GM12891 (cell line): ENCODE measurements at regions not wholly inside any gene's neighbourhood (a gene's known extent, or its start where the extent isn't known, plus 50 kb on each side); places are given as distances from the start of the nearest gene placed in this dataset.

Source experiments
- POLR2A ChIP-seq: IDR thresholded peaks from 2 replicates; pipeline ENCODE4 v1.6.1; 2011; ENCODE audit warnings: low read depth, low read length, control low read depth
- POLR2AphosphoS5 ChIP-seq: IDR thresholded peaks from 2 replicates; pipeline ENCODE4 v1.6.1; 2011; ENCODE audit warnings: low read depth, low read length, control low read depth
- POU2F2 ChIP-seq: IDR thresholded peaks from 2 replicates; pipeline ENCODE4 v1.6.1; 2011; ENCODE audit warnings: low read depth, mild to moderate bottlenecking, control low read depth, low read length, moderate library complexity

DNA sequence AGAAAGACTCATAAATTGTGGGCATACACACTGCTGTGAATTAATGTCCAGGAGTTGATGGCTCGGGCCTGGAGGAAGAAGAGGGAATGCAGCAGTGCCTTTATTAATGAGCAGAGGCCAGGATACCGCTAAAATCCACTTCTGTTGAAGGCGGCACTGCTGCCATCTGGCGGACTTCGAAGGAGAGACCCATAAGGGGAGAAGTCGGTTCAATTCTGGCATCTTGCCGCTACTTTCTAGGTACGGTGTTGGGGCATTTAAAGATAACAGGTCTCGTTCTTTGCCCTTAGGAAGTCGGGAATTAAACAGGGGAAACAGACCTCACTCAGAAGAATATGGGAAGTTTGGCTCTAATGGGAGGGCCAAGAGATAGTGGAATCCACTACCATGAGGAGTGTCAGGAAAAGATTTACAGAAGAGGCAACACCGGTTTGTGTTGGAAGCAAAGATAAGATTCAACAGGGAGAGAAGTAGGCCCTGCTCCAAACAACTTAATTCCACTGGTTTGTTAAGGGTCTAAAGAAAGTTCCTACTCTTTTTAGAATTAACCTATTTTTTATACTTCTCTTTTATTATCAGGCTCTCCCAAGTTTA, 133.6 kb upstream of the GIMD1 start:
- TF ChIP-seq POU2F2 (no peak), POLR2AphosphoS5 (no peak), POLR2A (no peak)
